Heart right ventricle (tissue), 16 donors: ENCODE measurements at regions not wholly inside any gene's neighbourhood (a gene's known extent, or its start where the extent isn't known, plus 50 kb on each side); places are given as distances from the start of the nearest gene placed in this dataset.

Experiments
- ATAC-seq, 8 donors: fragments of 200-7000 bp; cut with Tn5 transposase; one replicate each; pipeline ENCODE4 v1.9.1; 2020; ENCODE audit warnings: mild to moderate bottlenecking in 8 of 8, moderate library complexity in 8 of 8, moderate number of reproducible peaks in 1 of 8
- DNase-seq, 2 donors: peaks; one replicate each; pipeline ENCODE4 v3.0.0-alpha.2; 2020
- H3K27ac ChIP-seq, 10 donors: fragments of 200-600 bp; sonication (generic) in 2 of 10; one replicate each; pipeline versions ENCODE4 v1.5.0 to v1.8.0; 2020 to 2022; ENCODE audit warnings: mild to moderate bottlenecking in 3 of 10
- H3K27me3 ChIP-seq, 7 donors: fragments of 200-600 bp; one replicate each; pipeline ENCODE4 v1.8.0; 2021 to 2022; ENCODE audit warnings: mild to moderate bottlenecking in 2 of 7
- H3K36me3 ChIP-seq, 9 donors: fragments of 200-600 bp; sonication (generic) in 1 of 9; one replicate each; pipeline versions ENCODE4 v1.5.0 to v1.8.0; 2020 to 2022; ENCODE audit warnings: mild to moderate bottlenecking in 2 of 9
- H3K4me1 ChIP-seq, 9 donors: fragments of 200-600 bp; sonication (generic) in 1 of 9; one replicate each; pipeline versions ENCODE4 v1.5.0 to v1.8.0; 2020 to 2022; ENCODE audit warnings: mild to moderate bottlenecking in 4 of 9
- H3K4me3 ChIP-seq, 10 donors: fragments of 200-600 bp; sonication (generic) in 2 of 10; one replicate each; pipeline versions ENCODE4 v1.5.0 to v1.8.0; 2020 to 2022; ENCODE audit warnings: mild to moderate bottlenecking in 7 of 10, moderate library complexity in 2 of 10
- H3K9me3 ChIP-seq, 11 donors: fragments of 200-600 bp in 10 of 11; sonication (generic) in 2 of 11; one replicate each; pipeline versions ENCODE4 v1.5.0 to v1.8.0; 2013 to 2022; ENCODE audit warnings: mild to moderate bottlenecking in 2 of 11, control low read depth in 1 of 11, moderate library complexity in 1 of 11
- WGBS, 2 donors: extraction: QIAGEN DNeasy Blood & Tissue Kit; methylation state at CpG; one replicate each; pipeline ENCODE4 v1.1.7; 2013; ENCODE audit warnings: inconsistent platforms in 1 of 2; 5-methylcytosine and 5-hydroxymethylcytosine counted together
- intact Hi-C, 10 donors: fragments of 100-400 bp; cut with DNase I; formaldehyde crosslinking; loops; one replicate each; pipeline versions ENCODE4 v1.11.1 to v1.14.2; 2022
- TF ChIP-seq, protein P1 (sequence below), 9 donors: fragments of 200-600 bp; sonication (generic) in 2 of 9; IDR thresholded peaks; one replicate each; pipeline versions ENCODE4 v1.5.0 to v1.8.0; 2021 to 2022; ENCODE audit warnings: antibody characterized with exemption in 9 of 9, mild to moderate bottlenecking in 5 of 9, moderate library complexity in 1 of 9
- donor health status: Arrhythmogenic right ventricular cardiomyopathy.
- donor health status: ischemic (EF 13 %, LVEDD 7.1; RV severe dilation, severe dysfunction).
- donor health status: healthy with polysubstance abuse.
- donor health status: DM: no; HTN: yes; CAD: no.
- donor health status: DM: no; HTN: no; CAD: no.
- donor health status: ischemic (EF 25% LVEDD 6.9; RV normal size, moderate dysfunction).
- donor health status: ischemic (EF 25% LVEDD 5.7; RV mildly dilated, moderate dysfunction).
- donor health status: healthy.
- donor health status: DM: yes; HTN: yes; CAD: no.
- donor health status: Ischemic cardiomyopathy.
- donor health status: ischemic (EF 35%, LVEDD 5.7; RV mildly dilated, moderate dysfunction).
- donor health status: nonischemic (EF 11% LVEDD 7.7; RV severe dilation, severe dysfunction).
- donor health status: DM: yes; HTN: yes; CAD: no.
- donor health status: PGD.
- donor health status: ischemic (EF 29% LVEDD 5.4; RV normal size, mild dysfunction).
- donor health status: nonischemic (EF 23%, LVEDD 6.1; RV moderate dilation, normal function).

DNA sequence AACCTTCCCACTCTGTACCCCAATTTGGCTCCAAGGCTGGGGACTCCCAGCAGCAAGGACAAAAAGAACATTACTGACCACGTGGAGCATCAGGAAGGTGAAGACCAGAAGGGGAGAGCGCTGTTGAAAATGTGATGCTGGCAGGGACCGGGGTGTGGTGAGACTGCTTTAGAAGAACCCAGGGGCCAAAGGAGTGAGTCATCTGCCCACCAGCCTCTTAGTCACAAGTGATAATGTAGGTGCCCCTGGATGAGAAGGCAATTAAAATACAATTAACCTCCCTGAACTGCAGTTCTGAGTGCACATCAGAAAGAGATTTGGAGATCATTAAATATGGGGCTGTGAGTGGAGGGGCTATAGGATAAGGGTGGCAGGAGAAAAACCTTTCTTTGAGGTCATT lies 366.6 kb upstream of the CCL2 start:
- no peaks in the 10 kb centered on the region for H3K36me3 ChIP-seq
- H3K9me3 ChIP-seq, result no peaks in the 10 kb centered on the region
- 34 to 57% methylated on average over 3 of the region's 3 CpGs for WGBS, 2 donors
- ATAC-seq (peak in 1 of 8 donors; percentile 29), DNase-seq (no peak)
- no peak overlapping the region for H3K27ac ChIP-seq
- H3K27me3 ChIP-seq, result peaks cover 0 to 30% (median 9%) of the 10 kb centered on the region in 7 donors
- no peak overlapping the region for H3K4me3 ChIP-seq
- H3K4me1 ChIP-seq, result no peaks in the 10 kb centered on the region
- TF ChIP-seq, protein P1, sequence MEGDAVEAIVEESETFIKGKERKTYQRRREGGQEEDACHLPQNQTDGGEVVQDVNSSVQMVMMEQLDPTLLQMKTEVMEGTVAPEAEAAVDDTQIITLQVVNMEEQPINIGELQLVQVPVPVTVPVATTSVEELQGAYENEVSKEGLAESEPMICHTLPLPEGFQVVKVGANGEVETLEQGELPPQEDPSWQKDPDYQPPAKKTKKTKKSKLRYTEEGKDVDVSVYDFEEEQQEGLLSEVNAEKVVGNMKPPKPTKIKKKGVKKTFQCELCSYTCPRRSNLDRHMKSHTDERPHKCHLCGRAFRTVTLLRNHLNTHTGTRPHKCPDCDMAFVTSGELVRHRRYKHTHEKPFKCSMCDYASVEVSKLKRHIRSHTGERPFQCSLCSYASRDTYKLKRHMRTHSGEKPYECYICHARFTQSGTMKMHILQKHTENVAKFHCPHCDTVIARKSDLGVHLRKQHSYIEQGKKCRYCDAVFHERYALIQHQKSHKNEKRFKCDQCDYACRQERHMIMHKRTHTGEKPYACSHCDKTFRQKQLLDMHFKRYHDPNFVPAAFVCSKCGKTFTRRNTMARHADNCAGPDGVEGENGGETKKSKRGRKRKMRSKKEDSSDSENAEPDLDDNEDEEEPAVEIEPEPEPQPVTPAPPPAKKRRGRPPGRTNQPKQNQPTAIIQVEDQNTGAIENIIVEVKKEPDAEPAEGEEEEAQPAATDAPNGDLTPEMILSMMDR (IDR thresholded peaks at IDR 0.05), result no peak
- intact Hi-C loops, result no loop called here

DNA sequence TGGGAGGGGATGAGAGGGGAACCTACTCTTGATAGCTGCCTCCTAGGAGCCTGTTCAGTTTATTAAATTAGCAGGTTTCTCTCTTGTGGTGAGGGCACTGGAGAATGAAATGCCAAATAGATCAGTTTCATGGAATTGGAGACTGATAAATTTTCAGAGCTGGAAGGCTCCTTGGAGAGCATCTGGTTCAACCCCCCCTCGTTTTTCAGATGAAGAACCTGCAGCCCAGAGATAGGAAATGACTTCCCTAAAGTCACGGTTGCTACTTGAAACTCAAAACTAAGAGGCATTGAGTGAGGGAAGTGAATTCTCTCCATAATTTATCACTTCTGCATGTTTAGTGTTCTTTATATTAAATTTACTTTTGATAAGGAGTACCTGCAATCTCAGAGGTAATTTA lies 366.0 kb upstream of the CCL2 start:
- Histone ChIP-seq H3K27me3 (peaks cover 0 to 33% (median 9%) of the 10 kb centered on the region in 7 donors), H3K36me3 (no peaks in the 10 kb centered on the region), H3K4me1 (no peaks in the 10 kb centered on the region), H3K9me3 (no peaks in the 10 kb centered on the region), H3K27ac (no peak overlapping the region), H3K4me3 (no peak overlapping the region)
- ATAC-seq (no peak), DNase-seq (no peak)
- intact Hi-C loops, result no loop called here
- 36 to 47% methylated on average over 2 of the region's 2 CpGs for WGBS, 2 donors
- TF ChIP-seq, protein P1 (IDR thresholded peaks at IDR 0.05), result no peak

DNA sequence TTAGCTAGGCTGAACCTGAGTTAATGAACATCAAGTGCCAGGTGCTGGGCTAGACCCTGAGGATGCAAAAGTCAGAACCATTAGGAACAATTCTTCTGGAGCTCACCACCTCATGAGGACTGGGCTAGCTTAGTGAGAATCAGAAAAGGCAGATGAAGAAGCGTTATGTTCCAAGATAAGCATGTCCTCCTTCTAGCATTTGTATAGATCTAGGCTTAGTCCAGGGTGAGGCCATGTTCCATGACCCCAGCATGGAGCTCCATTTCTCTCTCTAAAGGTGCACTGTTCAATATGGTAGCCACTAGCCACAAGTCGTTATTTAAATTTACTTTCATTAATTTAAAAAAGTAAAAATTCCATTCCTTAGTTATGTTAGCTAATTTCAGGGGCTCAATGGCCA lies 365.3 kb upstream of the CCL2 start:
- H3K27ac ChIP-seq, result no peak overlapping the region
- no peak overlapping the region for H3K4me3 ChIP-seq
- H3K36me3 ChIP-seq, result no peaks in the 10 kb centered on the region
- H3K4me1 ChIP-seq, result no peaks in the 10 kb centered on the region
- DNase-seq (no peak), ATAC-seq (no peak)
- WGBS, 2 donors, result 75 to 86% methylated on average over 2 of the region's 2 CpGs
- no peaks in the 10 kb centered on the region for H3K9me3 ChIP-seq
- TF ChIP-seq, protein P1 (IDR thresholded peaks at IDR 0.05), result no peak
- peaks cover 0 to 33% (median 9%) of the 10 kb centered on the region in 7 donors for H3K27me3 ChIP-seq
- intact Hi-C loops, result no loop called here

DNA sequence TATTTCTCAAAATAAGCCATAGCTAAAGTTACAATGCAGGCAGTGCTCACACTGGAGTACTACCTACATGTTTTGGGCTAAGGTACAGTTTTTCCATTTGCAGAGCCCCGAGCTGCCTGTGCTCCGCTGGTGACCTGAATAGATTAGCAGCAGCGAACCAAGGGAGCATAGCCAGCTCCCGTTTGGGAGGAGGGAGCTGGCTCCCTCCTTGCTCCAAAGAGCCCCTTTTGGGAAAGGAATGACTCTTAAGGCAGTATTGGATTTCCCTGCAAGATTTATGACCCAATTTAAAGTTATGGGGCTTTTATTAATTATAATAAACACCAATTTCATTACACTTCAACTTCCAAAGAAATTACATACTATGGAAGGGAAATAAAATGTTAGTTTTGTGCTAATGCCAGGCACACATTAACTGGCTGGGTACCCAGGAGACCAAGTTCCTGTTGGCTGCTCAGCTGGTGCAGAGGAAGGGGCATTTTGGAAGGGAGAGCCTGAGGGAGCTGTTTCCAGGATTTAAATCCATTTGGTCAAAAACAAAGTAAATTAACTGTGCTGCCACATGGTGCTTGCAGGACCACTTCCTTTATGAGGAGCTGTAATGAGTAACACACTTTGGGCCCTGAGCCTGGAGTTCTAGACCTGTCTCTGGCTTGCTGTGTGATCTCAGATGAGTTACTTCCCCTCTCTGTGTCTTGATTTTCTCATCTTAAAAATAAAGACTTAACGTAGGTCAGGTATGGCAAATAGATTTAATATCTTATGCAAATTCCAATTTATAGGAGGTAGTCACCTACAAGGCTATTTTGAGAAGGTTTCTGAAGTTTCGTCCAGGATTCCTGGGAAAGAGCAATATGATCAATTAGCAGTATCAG lies 362.1 kb upstream of the CCL2 start:
- Histone ChIP-seq H3K9me3 (no peaks in the 10 kb centered on the region), H3K36me3 (no peaks in the 10 kb centered on the region), H3K27me3 (peaks cover 0 to 30% (median 9%) of the 10 kb centered on the region in 7 donors), H3K4me3 (no peak overlapping the region), H3K4me1 (no peaks in the 10 kb centered on the region), H3K27ac (no peak overlapping the region)
- 36% methylated on average over 6 of the region's 6 CpGs for WGBS, 2 donors
- DNase-seq, result no peak
- no peak for ATAC-seq
- intact Hi-C loops, result no loop called here
- TF ChIP-seq, protein P1 (IDR thresholded peaks at IDR 0.05), result no peak
